ENCODE measurements at regions not wholly inside any gene's neighbourhood (a gene's known extent, or its start where the extent isn't known, plus 50 kb on each side); places are given as distances from the start of the nearest gene placed in this dataset.

- DNase-seq (ENCODE audit: low spot score): no peak
- no peak for TF ChIP-seq CTCF (IDR thresholded peaks at IDR 0.05; ENCODE audit: extremely low read depth, missing control alignments)
These were observed 424.8 kb upstream of the ADGRL4 start for GRCh38 chr1:79431340-79431739.

- no peak for DNase-seq (ENCODE audit: low spot score)
- no peak for TF ChIP-seq CTCF (IDR thresholded peaks at IDR 0.05; ENCODE audit: extremely low read depth, missing control alignments)
These were observed 423.9 kb upstream of the ADGRL4 start for GRCh38 chr1:79430437-79430836.

GRCh38 chr1:79422726-79423125, 416.2 kb upstream of the ADGRL4 start:
- TF ChIP-seq CTCF (IDR thresholded peaks at IDR 0.05; ENCODE audit: extremely low read depth, missing control alignments): no peak
- DNase-seq (ENCODE audit: low spot score): no peak

- DNase-seq (ENCODE audit: low spot score): no peak
- TF ChIP-seq CTCF (IDR thresholded peaks at IDR 0.05; ENCODE audit: extremely low read depth, missing control alignments): no peak
These were observed 392.0 kb upstream of the ADGRL4 start for GRCh38 chr1:79398501-79398900.

- TF ChIP-seq CTCF (IDR thresholded peaks at IDR 0.05; ENCODE audit: extremely low read depth, missing control alignments): no peak
- DNase-seq (ENCODE audit: low spot score): no peak
These were observed 390.4 kb upstream of the ADGRL4 start for GRCh38 chr1:79396901-79397300.

GRCh38 chr1:79388694-79389361, 382.3 kb upstream of the ADGRL4 start:
- DNase-seq (ENCODE audit: low spot score): no peak

GRCh38 chr1:79386730-79387129, 380.2 kb upstream of the ADGRL4 start:
- DNase-seq (ENCODE audit: low spot score): no peak
- no peak for TF ChIP-seq CTCF (IDR thresholded peaks at IDR 0.05; ENCODE audit: extremely low read depth, missing control alignments)

More at GRCh38 chr1:79388694-79389361, 382.3 kb upstream of the ADGRL4 start:
- no peak for TF ChIP-seq CTCF (IDR thresholded peaks at IDR 0.05; ENCODE audit: extremely low read depth, missing control alignments)
